Naive thymus-derived CD4-positive, alpha-beta T cell (primary cell): ENCODE measurements at regions not wholly inside any gene's neighbourhood (a gene's known extent, or its start where the extent isn't known, plus 50 kb on each side); places are given as distances from the start of the nearest gene placed in this dataset.

Experiments
- ATAC-seq: fragments of 150-1000 bp; cut with Tn5 transposase; 2 replicates; pipeline ENCODE4 v1.10.0; 2021; ENCODE audit warnings: mild to moderate bottlenecking, moderate library complexity
- CTCF ChIA-PET: fragments of 350-600 bp; sonication (Branson Sonifier 250); formaldehyde crosslinking; loops from one replicate; lab custom pipeline; 2021; ENCODE audit warnings: antibody characterized with exemption; lab: Charles Lee
- POLR2A ChIA-PET: fragments of 350-600 bp; sonication (Branson Sonifier 250); formaldehyde crosslinking; loops from one replicate; lab custom pipeline; 2021; ENCODE audit warnings: antibody characterized with exemption, inconsistent platforms; lab: Charles Lee
- DNase-seq, 9 donors: peaks; one replicate each; pipeline versions ENCODE4 v3.0.0 to v3.0.0-alpha.2; 2020 to 2022; ENCODE audit warnings: mixed read lengths in 1 of 9
- H3K27ac ChIP-seq: one replicate; pipeline ENCODE4 v1.7.0; 2013; ENCODE audit warnings: mild to moderate bottlenecking, low read depth, low read length, moderate library complexity
- H3K27me3 ChIP-seq, 2 donors: one replicate each; pipeline ENCODE4 v1.7.0; 2013; ENCODE audit warnings: low read length in 2 of 2, mild to moderate bottlenecking in 2 of 2, moderate library complexity in 2 of 2; ENCODE audit not compliant: control insufficient read depth in 2 of 2, insufficient read depth in 2 of 2
- H3K36me3 ChIP-seq, 3 experiments: 1 replicate in 2 of 3; 2 replicates in 1 of 3; pipeline ENCODE4 v1.7.0; 2013; ENCODE audit warnings: low read length in 3 of 3, mild to moderate bottlenecking in 3 of 3, moderate library complexity in 1 of 3; ENCODE audit not compliant: insufficient read depth in 3 of 3, control insufficient read depth in 2 of 3
- H3K4me1 ChIP-seq, 2 donors: one replicate each; pipeline ENCODE4 v1.7.0; 2013; ENCODE audit warnings: low read length in 2 of 2, mild to moderate bottlenecking in 2 of 2, moderate library complexity in 1 of 2; ENCODE audit not compliant: control insufficient read depth in 2 of 2, insufficient read depth in 2 of 2
- H3K4me3 ChIP-seq: 2 replicates; pipeline ENCODE4 v1.7.0; 2013; ENCODE audit warnings: mild to moderate bottlenecking, low read length
- H3K9me3 ChIP-seq, 3 experiments: 1 replicate in 2 of 3; 2 replicates in 1 of 3; pipeline ENCODE4 v1.7.0; 2013; ENCODE audit warnings: low read length in 3 of 3; ENCODE audit not compliant: control insufficient read depth in 2 of 3
- H3K27ac Mint-ChIP-seq, 9 donors: one replicate each; pipeline ENCODE4 v1.8.0; 2020 to 2022; ENCODE audit warnings: mixed read lengths in 9 of 9, mild to moderate bottlenecking in 8 of 9, moderate library complexity in 5 of 9, inconsistent platforms in 2 of 9
- H3K27me3 Mint-ChIP-seq, 5 donors: one replicate each; pipeline ENCODE4 v1.8.0; 2021 to 2022; ENCODE audit warnings: mixed read lengths in 5 of 5, mild to moderate bottlenecking in 1 of 5
- H3K36me3 Mint-ChIP-seq, 5 donors: one replicate each; pipeline ENCODE4 v1.8.0; 2020 to 2022; ENCODE audit warnings: mixed read lengths in 5 of 5, mild to moderate bottlenecking in 3 of 5, inconsistent platforms in 1 of 5
- H3K4me1 Mint-ChIP-seq, 7 donors: one replicate each; pipeline ENCODE4 v1.8.0; 2020 to 2022; ENCODE audit warnings: mixed read lengths in 7 of 7, mild to moderate bottlenecking in 3 of 7, inconsistent platforms in 1 of 7
- H3K4me3 Mint-ChIP-seq, 10 donors: one replicate each; pipeline ENCODE4 v1.8.0; 2020 to 2022; ENCODE audit warnings: mild to moderate bottlenecking in 10 of 10, mixed read lengths in 10 of 10, moderate library complexity in 6 of 10, inconsistent platforms in 2 of 10
- H3K9me3 Mint-ChIP-seq, 11 donors: one replicate each; pipeline ENCODE4 v1.8.0; 2020 to 2022; ENCODE audit warnings: mixed read lengths in 11 of 11, mild to moderate bottlenecking in 4 of 11, inconsistent platforms in 1 of 11, moderate library complexity in 1 of 11
- intact Hi-C, 2 donors: fragments of 100-400 bp; cut with micrococcal nuclease; formaldehyde crosslinking; loops; one replicate each; pipeline ENCODE4 v1.15.1; 2023

DNA sequence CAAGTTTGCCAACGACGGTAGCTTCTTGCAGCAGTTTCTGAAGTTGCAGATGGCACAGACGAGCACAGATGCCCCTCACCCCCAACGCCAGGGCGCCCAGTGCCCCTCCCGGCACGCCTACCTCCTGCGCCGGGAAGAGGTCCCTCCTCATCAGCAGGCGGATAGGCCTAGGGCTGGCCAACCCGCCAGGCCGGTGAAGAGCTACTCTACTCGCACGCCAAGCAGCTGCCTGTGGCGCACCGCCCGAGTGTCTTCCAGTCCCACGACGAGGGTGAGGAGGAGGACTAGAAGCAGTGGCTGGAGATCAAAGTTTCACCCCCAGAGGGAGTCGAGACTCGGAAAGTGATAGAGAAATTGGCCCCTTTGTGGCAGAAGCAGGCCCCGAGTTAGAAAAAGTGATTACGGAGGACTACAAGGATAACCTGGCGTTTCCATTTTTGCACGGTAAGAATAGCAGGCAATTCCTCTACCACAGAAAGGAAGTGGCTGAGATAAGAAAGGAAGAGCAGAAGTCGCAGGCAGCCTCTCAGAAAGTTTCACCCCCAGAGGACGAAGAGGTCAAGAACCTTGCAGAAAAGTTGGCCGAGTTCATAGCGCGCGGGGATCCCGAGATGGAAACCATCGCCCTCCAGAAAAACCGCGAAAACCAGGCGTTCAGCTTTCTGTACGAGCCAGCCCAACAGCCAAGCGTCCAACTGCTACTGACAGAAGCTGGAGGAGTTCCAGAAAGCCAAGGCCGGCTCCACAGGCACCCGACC is 170.4 kb downstream of the HINT1 start:
- ChIA-PET CTCF (no interaction called here), POLR2A (no interaction called here)
- Mint-ChIP-seq H3K4me1 (no peaks in the 10 kb centered on the region), H3K27me3 (peaks cover 0 to 6% (median 0%) of the 10 kb centered on the region in 5 donors), H3K4me3 (no peak overlapping the region), H3K9me3 (peaks cover 0 to 4% (median 0%) of the 10 kb centered on the region in 11 donors), H3K27ac (no peak overlapping the region), H3K36me3 (peaks cover 0 to 3% (median 0%) of the 10 kb centered on the region in 5 donors)
- intact Hi-C loops = no loop called here
- Histone ChIP-seq H3K27ac (no peak overlapping the region), H3K9me3 (no peaks in the 10 kb centered on the region), H3K36me3 (no peaks in the 10 kb centered on the region), H3K27me3 (no peaks in the 10 kb centered on the region), H3K4me1 (no peaks in the 10 kb centered on the region), H3K4me3 (no peak overlapping the region)
- ATAC-seq = no peak
- no peak for DNase-seq

DNA sequence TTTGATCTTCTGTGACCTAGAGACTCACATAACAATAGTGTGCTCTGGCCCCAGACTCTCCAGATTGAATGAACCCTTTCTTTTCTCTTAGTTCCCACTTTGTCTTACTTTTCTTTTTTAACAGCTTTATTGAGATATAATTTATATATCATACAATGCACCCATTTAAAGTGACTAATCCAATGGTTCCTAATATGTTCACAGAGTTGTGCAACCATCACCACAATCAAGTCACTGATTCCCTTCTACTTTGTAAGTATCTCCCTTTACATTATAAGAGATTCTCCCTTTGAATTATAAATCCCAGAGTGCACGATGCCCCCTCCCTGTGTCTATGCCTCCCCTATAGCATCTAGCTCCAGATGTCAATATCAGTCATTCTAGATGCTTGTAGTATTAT is 172.4 kb downstream of the HINT1 start:
- H3K4me3 Mint-ChIP-seq = no peak overlapping the region
- Histone ChIP-seq H3K4me1 (no peaks in the 10 kb centered on the region), H3K36me3 (no peaks in the 10 kb centered on the region), H3K27ac (no peak overlapping the region), H3K4me3 (no peak overlapping the region), H3K27me3 (no peaks in the 10 kb centered on the region), H3K9me3 (no peaks in the 10 kb centered on the region)
- DNase-seq = no peak
- H3K36me3 Mint-ChIP-seq = peaks cover 0 to 3% (median 0%) of the 10 kb centered on the region in 5 donors
- peaks cover 0 to 6% (median 0%) of the 10 kb centered on the region in 5 donors for H3K27me3 Mint-ChIP-seq
- peaks cover 0 to 4% (median 0%) of the 10 kb centered on the region in 11 donors for H3K9me3 Mint-ChIP-seq
- ATAC-seq = no peak
- intact Hi-C loops = no loop called here
- no peaks in the 10 kb centered on the region for H3K4me1 Mint-ChIP-seq
- no peak overlapping the region for H3K27ac Mint-ChIP-seq
- CTCF ChIA-PET = no interaction called here
- POLR2A ChIA-PET = no interaction called here

DNA sequence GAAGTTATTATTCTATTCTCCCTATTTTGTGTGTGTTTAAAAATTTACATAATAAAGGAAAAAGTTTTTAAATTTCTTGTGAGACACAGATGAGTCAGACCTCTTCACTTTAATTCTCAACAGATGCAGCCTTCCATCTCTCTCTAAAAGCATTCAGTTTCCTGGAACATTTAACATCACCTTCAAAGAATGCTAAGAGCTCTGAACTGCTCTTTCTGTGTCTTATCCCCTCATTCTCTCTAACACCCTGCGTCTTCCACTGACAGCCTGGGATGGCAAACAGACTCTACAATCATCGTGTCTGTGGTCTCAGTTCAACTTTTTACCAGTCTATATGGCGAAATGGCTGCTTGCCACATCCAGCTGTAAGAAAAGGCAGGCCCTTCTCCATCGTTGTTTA is 173.0 kb downstream of the HINT1 start:
- no peak overlapping the region for H3K27ac ChIP-seq
- Mint-ChIP-seq H3K27me3 (peaks cover 0 to 6% (median 0%) of the 10 kb centered on the region in 5 donors), H3K4me1 (no peaks in the 10 kb centered on the region), H3K4me3 (no peak overlapping the region), H3K27ac (no peak overlapping the region), H3K36me3 (peaks cover 0 to 3% (median 0%) of the 10 kb centered on the region in 5 donors), H3K9me3 (peaks cover 0 to 4% (median 0%) of the 10 kb centered on the region in 11 donors)
- ChIA-PET CTCF (no interaction called here), POLR2A (no interaction called here)
- intact Hi-C loops = no loop called here
- no peak for ATAC-seq
- H3K27me3 ChIP-seq = no peaks in the 10 kb centered on the region
- no peaks in the 10 kb centered on the region for H3K4me1 ChIP-seq
- H3K9me3 ChIP-seq = no peaks in the 10 kb centered on the region
- no peak overlapping the region for H3K4me3 ChIP-seq
- no peaks in the 10 kb centered on the region for H3K36me3 ChIP-seq
- no peak for DNase-seq

DNA sequence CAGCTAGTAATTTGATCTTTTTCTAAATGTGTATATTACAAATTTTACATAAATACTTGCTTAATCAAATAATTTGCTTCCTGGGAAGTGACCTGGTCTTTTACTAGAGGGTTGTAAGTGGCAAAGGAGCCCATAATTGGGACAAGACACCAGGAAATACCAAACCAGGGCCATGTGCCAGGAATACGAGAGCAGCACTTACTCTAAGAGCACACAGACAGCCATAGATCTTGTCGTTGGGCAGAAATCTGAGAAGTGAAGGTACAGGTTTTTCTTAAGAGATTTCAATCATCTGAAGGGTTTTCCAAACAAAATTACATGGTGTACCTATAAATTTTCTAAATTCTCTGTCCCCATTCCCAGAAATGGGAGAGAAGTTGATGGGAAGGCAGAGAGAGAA is 179.3 kb downstream of the HINT1 start:
- no peaks in the 10 kb centered on the region for H3K36me3 ChIP-seq
- H3K27ac ChIP-seq = no peak overlapping the region
- H3K9me3 ChIP-seq = no peaks in the 10 kb centered on the region
- peaks cover 0 to 4% (median 0%) of the 10 kb centered on the region in 5 donors for H3K27me3 Mint-ChIP-seq
- H3K27ac Mint-ChIP-seq = no peak overlapping the region
- intact Hi-C loops = no loop called here
- DNase-seq (no peak), ATAC-seq (no peak)
- ChIA-PET POLR2A (no interaction called here), CTCF (no interaction called here)
- no peak overlapping the region for H3K4me3 ChIP-seq
- no peak overlapping the region for H3K4me3 Mint-ChIP-seq
- H3K4me1 ChIP-seq = no peaks in the 10 kb centered on the region
- peaks cover 0 to 3% (median 0%) of the 10 kb centered on the region in 5 donors for H3K36me3 Mint-ChIP-seq
- H3K4me1 Mint-ChIP-seq = no peaks in the 10 kb centered on the region
- H3K9me3 Mint-ChIP-seq = peaks cover 0 to 3% (median 0%) of the 10 kb centered on the region in 11 donors
- no peaks in the 10 kb centered on the region for H3K27me3 ChIP-seq

DNA sequence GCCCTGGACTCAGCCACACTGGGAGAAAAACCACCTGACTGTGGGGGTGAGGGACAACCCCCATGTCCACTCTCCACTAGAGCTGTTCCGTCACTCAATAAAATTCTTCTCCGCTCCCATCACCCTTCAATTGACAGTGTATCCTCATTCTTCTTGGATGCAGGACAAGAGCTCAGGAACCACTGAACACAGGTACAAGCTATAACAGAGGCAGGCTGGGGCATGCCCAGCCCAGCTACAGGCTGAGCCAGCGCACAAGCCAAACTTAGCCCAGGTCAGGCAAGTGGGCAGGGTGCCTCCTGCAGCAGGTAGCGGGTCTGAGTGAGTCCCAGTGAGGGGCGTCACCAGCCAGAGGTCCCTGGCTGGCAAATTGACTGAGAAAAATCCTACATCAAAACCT is 183.4 kb downstream of the HINT1 start:
- H3K4me3 Mint-ChIP-seq = no peak overlapping the region
- H3K4me3 ChIP-seq = no peak overlapping the region
- H3K9me3 Mint-ChIP-seq = peaks cover 0 to 9% (median 3%) of the 10 kb centered on the region in 11 donors
- ATAC-seq (no peak), DNase-seq (no peak)
- peaks cover 0 to 3% (median 0%) of the 10 kb centered on the region in 5 donors for H3K36me3 Mint-ChIP-seq
- H3K36me3 ChIP-seq = no peaks in the 10 kb centered on the region
- no peak overlapping the region for H3K27ac Mint-ChIP-seq
- no peaks in the 10 kb centered on the region for H3K4me1 Mint-ChIP-seq
- CTCF ChIA-PET = no interaction called here
- H3K27ac ChIP-seq = no peak overlapping the region
- H3K4me1 ChIP-seq = no peaks in the 10 kb centered on the region
- POLR2A ChIA-PET = no interaction called here
- H3K27me3 ChIP-seq = no peaks in the 10 kb centered on the region
- intact Hi-C loops = no loop called here
- H3K27me3 Mint-ChIP-seq = peaks cover 0 to 14% (median 8%) of the 10 kb centered on the region in 5 donors
- H3K9me3 ChIP-seq = no peaks in the 10 kb centered on the region

DNA sequence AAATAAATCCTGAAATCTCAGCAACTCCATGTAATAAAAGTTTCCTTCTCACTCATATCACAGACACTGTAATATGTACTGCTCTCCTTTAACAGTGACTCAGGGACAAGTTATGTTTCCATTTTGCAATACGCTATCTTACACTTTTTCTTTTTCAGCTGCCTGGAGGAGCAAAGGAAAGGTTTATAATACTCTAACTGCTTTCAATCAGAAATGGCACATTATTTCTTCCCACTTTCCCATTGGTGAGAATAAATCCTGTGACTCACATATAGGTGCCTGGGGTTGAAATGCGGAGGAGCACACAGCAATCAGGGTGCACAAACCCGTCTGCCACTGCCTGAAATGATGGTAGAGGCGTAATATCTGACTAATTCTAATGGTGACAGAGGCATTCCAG is 186.6 kb downstream of the HINT1 start:
- Mint-ChIP-seq H3K4me1 (no peaks in the 10 kb centered on the region), H3K27ac (no peak overlapping the region), H3K27me3 (peaks cover 0 to 28% (median 13%) of the 10 kb centered on the region in 5 donors), H3K9me3 (peaks cover 0 to 9% (median 0%) of the 10 kb centered on the region in 11 donors), H3K36me3 (peaks cover 0 to 3% (median 0%) of the 10 kb centered on the region in 5 donors), H3K4me3 (no peak overlapping the region)
- Histone ChIP-seq H3K4me3 (no peak overlapping the region), H3K4me1 (no peaks in the 10 kb centered on the region), H3K9me3 (no peaks in the 10 kb centered on the region), H3K27ac (no peak overlapping the region), H3K36me3 (no peaks in the 10 kb centered on the region), H3K27me3 (no peaks in the 10 kb centered on the region)
- POLR2A ChIA-PET = no interaction called here
- no peak for ATAC-seq
- DNase-seq = no peak
- CTCF ChIA-PET = no interaction called here
- intact Hi-C loops = no loop called here

DNA sequence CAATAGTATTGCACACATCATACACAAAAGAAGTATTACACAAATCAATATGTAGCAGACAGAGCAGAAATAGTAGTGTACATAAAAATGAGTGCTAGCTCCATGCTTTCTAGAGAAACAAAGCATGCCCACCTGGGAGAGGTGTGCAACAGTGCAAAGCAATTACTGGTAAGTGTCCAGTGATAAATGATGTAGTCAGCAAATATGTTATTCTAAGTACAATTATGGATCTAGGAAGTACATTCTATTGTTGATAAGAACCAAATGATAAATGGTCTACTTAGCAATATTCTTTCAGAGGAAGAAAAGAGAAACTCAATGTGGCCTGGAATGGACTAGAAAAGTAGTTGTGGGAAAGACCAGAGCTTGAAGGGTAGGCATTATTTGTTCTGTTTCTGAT is 188.6 kb downstream of the HINT1 start:
- intact Hi-C loops = no loop called here
- no peaks in the 10 kb centered on the region for H3K4me1 ChIP-seq
- Mint-ChIP-seq H3K27me3 (peaks cover 0 to 26% (median 13%) of the 10 kb centered on the region in 5 donors), H3K9me3 (peaks cover 0 to 9% (median 0%) of the 10 kb centered on the region in 11 donors), H3K4me1 (no peaks in the 10 kb centered on the region), H3K4me3 (no peak overlapping the region), H3K36me3 (peaks cover 0 to 2% (median 0%) of the 10 kb centered on the region in 5 donors), H3K27ac (no peak overlapping the region)
- no peak for DNase-seq
- H3K4me3 ChIP-seq = no peak overlapping the region
- no peaks in the 10 kb centered on the region for H3K9me3 ChIP-seq
- H3K27me3 ChIP-seq = no peaks in the 10 kb centered on the region
- no peak overlapping the region for H3K27ac ChIP-seq
- H3K36me3 ChIP-seq = no peaks in the 10 kb centered on the region
- POLR2A ChIA-PET = no interaction called here
- ATAC-seq = no peak
- CTCF ChIA-PET = no interaction called here
